GM18511 (cell line): ENCODE measurements at regions not wholly inside any gene's neighbourhood (a gene's known extent, or its start where the extent isn't known, plus 50 kb on each side); places are given as distances from the start of the nearest gene placed in this dataset.

ENCODE experiments used
- ATAC-seq: cut with Tn5 transposase; IDR thresholded peaks from one replicate; pipeline ENCODE4 v1.9.1; 2021; ENCODE audit warnings: mild to moderate bottlenecking, moderate library complexity; ENCODE audit not compliant: unreplicated experiment

- ATAC-seq, result no peak
Observed at GRCh38 chr6:151699719-151700118, 107.8 kb upstream of the ESR1 start.

- ATAC-seq, result peak; percentile 80
Observed at GRCh38 chr6:151701911-151702562, 105.4 kb upstream of the ESR1 start.

GRCh38 chr6:151702851-151703658, 104.4 kb upstream of the ESR1 start:
- peak; percentile 71 for ATAC-seq

- no peak for ATAC-seq
Observed at GRCh38 chr6:151704383-151704782, 103.1 kb upstream of the ESR1 start.

GRCh38 chr6:151705993-151706733, 101.3 kb upstream of the ESR1 start:
- no peak for ATAC-seq

GRCh38 chr6:151709329-151709728, 98.2 kb upstream of the ESR1 start:
- no peak for ATAC-seq

GRCh38 chr6:151716526-151716932, 91.0 kb upstream of the ESR1 start:
- ATAC-seq, result no peak

- no peak for ATAC-seq
Observed at GRCh38 chr6:151719070-151719469, 88.4 kb upstream of the ESR1 start.

GRCh38 chr6:151721146-151721545, 86.3 kb upstream of the ESR1 start:
- ATAC-seq, result no peak

GRCh38 chr6:151721671-151722070, 85.8 kb upstream of the ESR1 start:
- no peak for ATAC-seq

- peak; percentile 53 for ATAC-seq
Observed at GRCh38 chr6:151722342-151722741, 85.1 kb upstream of the ESR1 start.

GRCh38 chr6:151723152-151723551, 84.3 kb upstream of the ESR1 start:
- ATAC-seq, result peak; percentile 87

- peak; percentile 57 for ATAC-seq
Observed at GRCh38 chr6:151729829-151730495, 77.5 kb upstream of the ESR1 start.

- ATAC-seq, result no peak
Observed at GRCh38 chr6:151730496-151730870, 77.0 kb upstream of the ESR1 start.

GRCh38 chr6:151731313-151731712, 76.2 kb upstream of the ESR1 start:
- no peak for ATAC-seq

- ATAC-seq, result no peak
Observed at GRCh38 chr6:151733680-151734320, 73.7 kb upstream of the ESR1 start.

GRCh38 chr6:151738267-151738666, 69.2 kb upstream of the ESR1 start:
- ATAC-seq, result no peak

- no peak for ATAC-seq
Observed at GRCh38 chr6:151738960-151739359, 68.5 kb upstream of the ESR1 start.

- ATAC-seq, result no peak
Observed at GRCh38 chr6:151740820-151741219, 66.7 kb upstream of the ESR1 start.

GRCh38 chr6:151747896-151748295, 59.6 kb upstream of the ESR1 start:
- ATAC-seq, result no peak

- no peak for ATAC-seq
Observed at GRCh38 chr6:151749341-151749740, 58.1 kb upstream of the ESR1 start.
